ENCODE measurements at regions not wholly inside any gene's neighbourhood (a gene's known extent, or its start where the extent isn't known, plus 50 kb on each side); places are given as distances from the start of the nearest gene placed in this dataset.

GRCh38 chr12:118590406-118591150, 214.2 kb downstream of the SUDS3 start:
- H3K4me3 ChIP-seq (ENCODE audit: low read depth, low read length), result no peak overlapping the region
- no peak for DNase-seq (ENCODE audit: low read depth)
- no peak for TF ChIP-seq CTCF (IDR thresholded peaks at IDR 0.05; ENCODE audit: insufficient read depth, low read length)

- no peak for TF ChIP-seq CTCF (IDR thresholded peaks at IDR 0.05; ENCODE audit: insufficient read depth, low read length)
- DNase-seq (ENCODE audit: low read depth), result no peak
- H3K4me3 ChIP-seq (ENCODE audit: low read depth, low read length), result no peak overlapping the region
Observed at GRCh38 chr12:118603610-118604361, 227.4 kb downstream of the SUDS3 start.

- H3K4me3 ChIP-seq (ENCODE audit: low read depth, low read length), result no peak overlapping the region
- no peak for DNase-seq (ENCODE audit: low read depth)
- TF ChIP-seq CTCF (IDR thresholded peaks at IDR 0.05; ENCODE audit: insufficient read depth, low read length), result no peak
Observed at GRCh38 chr12:118606690-118607089, 230.3 kb downstream of the SUDS3 start.

- DNase-seq (ENCODE audit: low read depth), result no peak
- H3K4me3 ChIP-seq (ENCODE audit: low read depth, low read length), result no peak overlapping the region
- no peak for TF ChIP-seq CTCF (IDR thresholded peaks at IDR 0.05; ENCODE audit: insufficient read depth, low read length)
Observed at GRCh38 chr12:118607831-118608230, 231.5 kb downstream of the SUDS3 start.

- DNase-seq (ENCODE audit: low read depth), result no peak
- H3K4me3 ChIP-seq (ENCODE audit: low read depth, low read length), result no peak overlapping the region
- no peak for TF ChIP-seq CTCF (IDR thresholded peaks at IDR 0.05; ENCODE audit: insufficient read depth, low read length)
Observed at GRCh38 chr12:118608770-118609344, 232.5 kb downstream of the SUDS3 start.

- TF ChIP-seq CTCF (IDR thresholded peaks at IDR 0.05; ENCODE audit: insufficient read depth, low read length), result no peak
- DNase-seq (ENCODE audit: low read depth), result no peak
- H3K4me3 ChIP-seq (ENCODE audit: low read depth, low read length), result no peak overlapping the region
Observed at GRCh38 chr12:118611295-118611694, 234.9 kb downstream of the SUDS3 start.

Data from fibroblast of the aortic adventitia (primary cell).